C4-2B (cell line): ENCODE measurements at regions not wholly inside any gene's neighbourhood (a gene's known extent, or its start where the extent isn't known, plus 50 kb on each side); places are given as distances from the start of the nearest gene placed in this dataset.
"Not testable (repeated sequence)": the region's sequence is repeated elsewhere in the genome, so short reads cannot be mapped to it uniquely, and the experiment has no call there.

ENCODE experiments used
- H3K27ac ChIP-seq: fragments of 450-650 bp; 2 replicates; pipeline ENCODE4 v1.5.1; 2017
- CTCF ChIP-seq: fragments of 450-650 bp; conservative IDR thresholded peaks from 2 replicates; pipeline ENCODE4 v1.5.1; 2017; ENCODE audit warnings: mild to moderate bottlenecking
- ZFX ChIP-seq: fragments of 450-650 bp; IDR thresholded peaks from 2 replicates; pipeline ENCODE4 v1.6.1; 2017

DNA sequence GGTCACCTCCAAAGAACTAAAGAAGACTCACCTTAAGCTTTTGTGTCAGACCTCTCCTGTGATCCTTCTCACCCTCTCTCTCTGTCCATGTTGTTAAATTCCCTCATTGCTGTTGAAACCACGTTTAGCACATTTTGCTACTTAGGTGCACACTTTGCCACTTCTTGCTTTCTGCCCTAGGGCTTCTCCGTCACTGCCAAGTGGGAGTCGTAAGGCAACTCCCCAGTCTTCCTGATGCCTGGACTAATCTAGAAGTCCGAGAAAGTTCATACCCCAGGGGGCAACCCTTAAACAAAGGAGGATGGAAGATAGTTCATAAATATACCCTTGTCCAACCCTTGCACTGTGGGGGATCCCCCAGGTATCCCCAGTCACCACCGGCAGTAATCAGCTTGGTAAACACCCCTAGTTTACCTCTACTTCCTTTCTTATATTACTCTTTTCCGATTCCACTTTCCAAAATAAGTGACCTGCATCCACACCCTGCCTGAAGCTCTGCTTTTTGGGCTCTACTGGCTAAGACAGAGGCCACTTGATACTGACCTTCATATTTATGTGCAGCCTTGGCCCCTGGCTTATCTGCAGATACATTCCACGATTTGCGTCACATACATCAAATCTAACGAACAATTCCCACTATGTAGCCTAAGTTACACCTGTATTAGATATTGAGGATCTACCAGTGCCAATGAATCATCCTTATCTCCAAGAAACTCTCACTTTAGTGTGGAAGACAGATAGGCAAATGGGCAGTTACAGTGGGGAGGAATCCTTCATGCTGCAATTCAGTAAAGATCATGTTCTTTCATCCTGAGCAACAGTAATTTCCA lies 776.2 kb downstream of the RNF144A start:
- H3K27ac ChIP-seq = no peak overlapping the region
- TF ChIP-seq CTCF = no peak

DNA sequence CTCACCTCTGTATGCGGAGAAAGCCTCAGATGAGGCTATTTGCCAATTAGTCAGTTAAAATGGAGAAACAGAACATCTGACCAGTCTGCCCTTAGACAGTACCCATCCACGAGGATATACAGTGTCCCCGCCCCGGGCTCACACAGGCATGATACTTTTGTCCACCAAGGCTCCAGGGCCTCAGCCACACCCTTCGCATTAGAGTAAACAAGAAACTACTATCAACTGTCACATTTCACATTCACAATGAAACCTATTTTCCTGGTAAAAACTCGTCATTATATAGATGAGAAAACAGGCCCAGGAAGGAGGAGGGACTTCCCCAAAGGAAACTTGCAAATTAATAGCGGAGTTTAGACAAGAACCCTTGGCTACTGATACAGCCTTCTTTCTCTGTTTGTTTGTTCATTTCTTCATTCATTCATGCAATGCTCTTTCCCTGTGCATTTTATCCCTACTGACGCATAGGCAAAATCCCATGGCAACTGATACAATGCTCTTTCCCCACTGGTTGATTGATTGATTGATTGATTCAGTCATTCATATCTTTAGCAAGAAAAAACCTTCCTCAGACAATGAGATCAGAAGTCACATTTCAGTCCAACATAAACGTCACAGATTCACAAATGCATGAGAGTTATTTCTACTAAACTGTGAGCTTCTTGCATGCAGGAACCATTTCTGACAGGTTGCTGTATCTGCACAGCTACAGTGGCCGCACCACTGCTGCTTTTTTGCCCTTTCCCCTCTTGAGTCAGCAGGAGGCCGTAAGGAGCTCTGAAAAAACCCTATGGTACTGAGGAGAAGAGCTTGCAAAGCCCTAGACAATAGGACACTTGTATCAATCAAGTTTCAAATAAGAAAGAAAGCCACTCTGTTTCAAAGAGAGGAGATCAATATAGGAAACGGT lies 777.1 kb downstream of the RNF144A start:
- TF ChIP-seq CTCF = no peak
- TF ChIP-seq ZFX = no peak
- no peak overlapping the region for H3K27ac ChIP-seq

- not testable (repeated sequence) for H3K27ac ChIP-seq
These were observed 779.3 kb downstream of the RNF144A start for GRCh38 chr2:7696556-7696955.

GRCh38 chr2:7697052-7697451 lies 779.8 kb downstream of the RNF144A start:
- TF ChIP-seq CTCF (no peak; the same call in 1 of the 2 replicates), ZFX (no peak)

DNA sequence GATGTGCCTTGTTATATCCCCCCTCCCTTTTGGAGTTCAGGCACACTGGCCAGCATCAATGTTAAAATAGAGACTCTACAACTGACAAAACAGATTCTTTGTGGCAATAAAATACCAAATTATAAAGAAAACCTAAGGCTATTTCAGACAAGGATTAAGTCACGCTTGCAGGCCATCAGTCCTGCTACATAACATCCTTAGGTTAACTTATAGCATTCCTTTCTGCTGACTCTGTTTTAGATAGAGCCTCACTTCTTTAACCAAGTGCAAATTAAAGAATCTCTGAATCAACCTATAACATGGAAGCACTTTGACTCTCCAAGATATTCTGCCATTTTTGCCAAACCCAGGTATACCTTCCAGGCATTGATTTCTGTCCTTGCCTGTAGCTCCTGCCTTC lies 784.6 kb downstream of the RNF144A start:
- no peak overlapping the region for H3K27ac ChIP-seq
- TF ChIP-seq CTCF (no peak), ZFX (no peak)

More at GRCh38 chr2:7697052-7697451, 779.8 kb downstream of the RNF144A start:
- H3K27ac ChIP-seq = no peak overlapping the region

DNA sequence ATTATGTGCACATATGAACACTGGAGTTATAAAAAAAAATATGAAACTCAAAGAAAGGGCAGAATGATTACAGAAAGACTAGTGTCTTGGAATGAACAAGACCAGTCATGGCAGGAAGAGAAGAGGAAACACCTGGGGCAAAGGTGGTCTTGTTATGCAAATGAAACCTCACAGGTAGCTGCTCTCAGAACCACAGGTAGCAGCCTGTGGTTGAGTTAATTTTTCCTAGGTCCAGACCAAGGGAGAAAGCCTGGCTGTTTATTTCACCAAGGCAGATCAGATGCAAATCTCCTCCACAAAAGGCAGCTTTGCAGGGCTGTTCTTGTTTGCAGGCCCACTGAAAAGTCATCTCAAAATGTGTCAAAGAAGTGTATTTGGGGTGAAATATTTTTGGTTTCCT lies 785.8 kb downstream of the RNF144A start:
- H3K27ac ChIP-seq = no peak overlapping the region
- TF ChIP-seq CTCF (no peak), ZFX (no peak)

GRCh38 chr2:7703543-7704144 lies 786.4 kb downstream of the RNF144A start:
- TF ChIP-seq ZFX = no peak
- TF ChIP-seq CTCF = no peak
- H3K27ac ChIP-seq = no peak overlapping the region
